ENCODE measurements at regions not wholly inside any gene's neighbourhood (a gene's known extent, or its start where the extent isn't known, plus 50 kb on each side); places are given as distances from the start of the nearest gene placed in this dataset.
A peak's percentile ranks its signal among the peaks of the same experiment; 100 is the strongest.

- DNase-seq (ENCODE audit: low read depth, low spot score), result peak; percentile 45
Observed at GRCh38 chr11:109267293-109268095, 154.5 kb upstream of the C11orf87 start.

- DNase-seq (ENCODE audit: low read depth, low spot score), result no peak
Observed at GRCh38 chr11:109275931-109276330, 146.1 kb upstream of the C11orf87 start.

- no peak for DNase-seq (ENCODE audit: low read depth, low spot score)
Observed at GRCh38 chr11:109285465-109285864, 136.5 kb upstream of the C11orf87 start.

GRCh38 chr11:109291553-109291952 lies 130.4 kb upstream of the C11orf87 start:
- no peak for DNase-seq (ENCODE audit: low read depth, low spot score)

GRCh38 chr11:109298865-109299264 lies 123.1 kb upstream of the C11orf87 start:
- DNase-seq (ENCODE audit: low read depth, low spot score), result no peak

- no peak for DNase-seq (ENCODE audit: low read depth, low spot score)
Observed at GRCh38 chr11:109300211-109300610, 121.8 kb upstream of the C11orf87 start.

- peak; percentile 7 for DNase-seq (ENCODE audit: low read depth, low spot score)
Observed at GRCh38 chr11:109302591-109303334, 119.2 kb upstream of the C11orf87 start.

GRCh38 chr11:109303342-109303741 lies 118.6 kb upstream of the C11orf87 start:
- DNase-seq (ENCODE audit: low read depth, low spot score), result no peak

GRCh38 chr11:109304159-109304558 lies 117.8 kb upstream of the C11orf87 start:
- no peak for DNase-seq (ENCODE audit: low read depth, low spot score)

- no peak for DNase-seq (ENCODE audit: low read depth, low spot score)
Observed at GRCh38 chr11:109305009-109305408, 117.0 kb upstream of the C11orf87 start.

- no peak for DNase-seq (ENCODE audit: low read depth, low spot score)
Observed at GRCh38 chr11:109306322-109306721, 115.7 kb upstream of the C11orf87 start.

- DNase-seq (ENCODE audit: low read depth, low spot score), result no peak
Observed at GRCh38 chr11:109307366-109307765, 114.6 kb upstream of the C11orf87 start.

GRCh38 chr11:109308551-109308950 lies 113.4 kb upstream of the C11orf87 start:
- no peak for DNase-seq (ENCODE audit: low read depth, low spot score)

- peak; percentile 69 for DNase-seq (ENCODE audit: low read depth, low spot score)
Observed at GRCh38 chr11:109309153-109309552, 112.8 kb upstream of the C11orf87 start.

- DNase-seq (ENCODE audit: low read depth, low spot score), result no peak
Observed at GRCh38 chr11:109317726-109318125, 104.3 kb upstream of the C11orf87 start.

GRCh38 chr11:109320595-109320994 lies 101.4 kb upstream of the C11orf87 start:
- peak; percentile 56 for DNase-seq (ENCODE audit: low read depth, low spot score)

- DNase-seq (ENCODE audit: low read depth, low spot score), result no peak
Observed at GRCh38 chr11:109326781-109327180, 95.2 kb upstream of the C11orf87 start.

GRCh38 chr11:109329716-109330115 lies 92.3 kb upstream of the C11orf87 start:
- DNase-seq (ENCODE audit: low read depth, low spot score), result no peak

GRCh38 chr11:109338131-109338530 lies 83.9 kb upstream of the C11orf87 start:
- peak; percentile 66 for DNase-seq (ENCODE audit: low read depth, low spot score)

GRCh38 chr11:109342261-109342660 lies 79.7 kb upstream of the C11orf87 start:
- no peak for DNase-seq (ENCODE audit: low read depth, low spot score)

- DNase-seq (ENCODE audit: low read depth, low spot score), result no peak
Observed at GRCh38 chr11:109343242-109343641, 78.7 kb upstream of the C11orf87 start.

- no peak for DNase-seq (ENCODE audit: low read depth, low spot score)
Observed at GRCh38 chr11:109347304-109347703, 74.7 kb upstream of the C11orf87 start.

Measured in astrocyte of the hippocampus (primary cell).